Suprapubic skin (tissue), 4 donors: ENCODE measurements at regions not wholly inside any gene's neighbourhood (a gene's known extent, or its start where the extent isn't known, plus 50 kb on each side); places are given as distances from the start of the nearest gene placed in this dataset.

ENCODE experiments used
- DNase-seq, 2 donors: peaks; one replicate each; pipeline ENCODE4 v3.0.0-alpha.2; 2019; ENCODE audit warnings: low spot score in 2 of 2
- H3K27ac ChIP-seq: fragments of 200-600 bp; sonication (generic); one replicate; pipeline ENCODE4 v1.5.1; 2019
- H3K27me3 ChIP-seq: fragments of 200-600 bp; sonication (generic); one replicate; pipeline ENCODE4 v1.5.1; 2019
- H3K36me3 ChIP-seq: fragments of 200-600 bp; sonication (generic); one replicate; pipeline ENCODE4 v1.5.1; 2019
- H3K4me1 ChIP-seq: fragments of 200-600 bp; sonication (generic); one replicate; pipeline ENCODE4 v1.5.1; 2019
- H3K4me3 ChIP-seq: fragments of 200-600 bp; sonication (generic); one replicate; pipeline ENCODE4 v1.5.1; 2019; ENCODE audit warnings: mild to moderate bottlenecking
- H3K9me3 ChIP-seq: fragments of 200-600 bp; sonication (generic); one replicate; pipeline ENCODE4 v1.5.1; 2019
- EP300 ChIP-seq: sonication (generic); formaldehyde crosslinking; IDR thresholded peaks from one replicate; pipeline ENCODE4 v1.6.1; 2017; ENCODE audit warnings: antibody characterized with exemption
- POLR2A ChIP-seq, 2 donors: fragments of 450-650 bp; IDR thresholded peaks; one replicate each; pipeline ENCODE4 v1.6.1; 2017; ENCODE audit warnings: antibody characterized with exemption in 2 of 2, mild to moderate bottlenecking in 2 of 2, moderate library complexity in 2 of 2
- POLR2AphosphoS5 ChIP-seq, 3 donors: sonication (generic); formaldehyde crosslinking; IDR thresholded peaks; one replicate each; pipeline ENCODE4 v1.6.1; 2017; ENCODE audit warnings: antibody characterized with exemption in 3 of 3
- WGBS: methylation state at CpG from one replicate; pipeline ENCODE4 v1.1.5; 2018; 5-methylcytosine and 5-hydroxymethylcytosine counted together
- TF ChIP-seq, protein P1 (sequence below), 2 donors: fragments of 200-600 bp in 1 of 2; fragments of 450-650 bp in 1 of 2; sonication (generic) in 1 of 2; IDR thresholded peaks; one replicate each; pipeline ENCODE4 v1.5.1; 2016 to 2019; ENCODE audit warnings: antibody characterized with exemption in 2 of 2, mild to moderate bottlenecking in 1 of 2, moderate library complexity in 1 of 2

GRCh38 chr9:104027295-104027694 lies 66.8 kb upstream of the SMC2 start:
- Histone ChIP-seq H3K4me3 (no peak overlapping the region), H3K27me3 (no peaks in the 10 kb centered on the region), H3K9me3 (no peaks in the 10 kb centered on the region), H3K36me3 (no peaks in the 10 kb centered on the region), H3K4me1 (no peaks in the 10 kb centered on the region), H3K27ac (no peak overlapping the region)
- no peak for TF ChIP-seq EP300
- TF ChIP-seq POLR2A (IDR thresholded peaks at IDR 0.05) = no peak
- TF ChIP-seq, protein P1, sequence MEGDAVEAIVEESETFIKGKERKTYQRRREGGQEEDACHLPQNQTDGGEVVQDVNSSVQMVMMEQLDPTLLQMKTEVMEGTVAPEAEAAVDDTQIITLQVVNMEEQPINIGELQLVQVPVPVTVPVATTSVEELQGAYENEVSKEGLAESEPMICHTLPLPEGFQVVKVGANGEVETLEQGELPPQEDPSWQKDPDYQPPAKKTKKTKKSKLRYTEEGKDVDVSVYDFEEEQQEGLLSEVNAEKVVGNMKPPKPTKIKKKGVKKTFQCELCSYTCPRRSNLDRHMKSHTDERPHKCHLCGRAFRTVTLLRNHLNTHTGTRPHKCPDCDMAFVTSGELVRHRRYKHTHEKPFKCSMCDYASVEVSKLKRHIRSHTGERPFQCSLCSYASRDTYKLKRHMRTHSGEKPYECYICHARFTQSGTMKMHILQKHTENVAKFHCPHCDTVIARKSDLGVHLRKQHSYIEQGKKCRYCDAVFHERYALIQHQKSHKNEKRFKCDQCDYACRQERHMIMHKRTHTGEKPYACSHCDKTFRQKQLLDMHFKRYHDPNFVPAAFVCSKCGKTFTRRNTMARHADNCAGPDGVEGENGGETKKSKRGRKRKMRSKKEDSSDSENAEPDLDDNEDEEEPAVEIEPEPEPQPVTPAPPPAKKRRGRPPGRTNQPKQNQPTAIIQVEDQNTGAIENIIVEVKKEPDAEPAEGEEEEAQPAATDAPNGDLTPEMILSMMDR (IDR thresholded peaks at IDR 0.05) = no peak
- no peak for TF ChIP-seq POLR2AphosphoS5 (IDR thresholded peaks at IDR 0.05)
- no peak for DNase-seq
- WGBS = 39% methylated on average over 5 of the region's 5 CpGs

- no peak for TF ChIP-seq EP300
- no peak for TF ChIP-seq POLR2AphosphoS5 (IDR thresholded peaks at IDR 0.05)
- TF ChIP-seq, protein P1 (IDR thresholded peaks at IDR 0.05) = no peak
- no peak for TF ChIP-seq POLR2A (IDR thresholded peaks at IDR 0.05)
- DNase-seq = no peak
- Histone ChIP-seq H3K9me3 (no peaks in the 10 kb centered on the region), H3K27ac (no peak overlapping the region), H3K4me3 (no peak overlapping the region), H3K4me1 (no peaks in the 10 kb centered on the region), H3K27me3 (no peaks in the 10 kb centered on the region), H3K36me3 (no peaks in the 10 kb centered on the region)
- WGBS = 83% methylated on average over 4 of the region's 4 CpGs
These were observed 65.3 kb upstream of the SMC2 start for GRCh38 chr9:104028827-104029226.
